H9 (cell line): ENCODE measurements at regions not wholly inside any gene's neighbourhood (a gene's known extent, or its start where the extent isn't known, plus 50 kb on each side); places are given as distances from the start of the nearest gene placed in this dataset.

Experiments used
- DNase-seq: peaks from one replicate; pipeline ENCODE4 v3.0.0-alpha.2; 2017
- H2AFZ ChIP-seq: one replicate; pipeline ENCODE4 v1.6.1; 2013; ENCODE audit warnings: mild to moderate bottlenecking, low read length, control low read depth, moderate library complexity
- H2AK5ac ChIP-seq: 2 replicates; pipeline ENCODE4 v1.6.1; 2013; ENCODE audit warnings: low read length, control low read depth, mixed read lengths; ENCODE audit not compliant: insufficient read length
- H2BK120ac ChIP-seq: one replicate; pipeline ENCODE4 v1.6.1; 2013; ENCODE audit warnings: low read depth, mild to moderate bottlenecking, low read length, control low read depth, inconsistent platforms; ENCODE audit not compliant: poor library complexity, severe bottlenecking
- H2BK12ac ChIP-seq: 2 replicates; pipeline ENCODE4 v1.6.1; 2013; ENCODE audit warnings: low read length, control low read depth, mixed read lengths, low read depth; ENCODE audit not compliant: insufficient read length
- H2BK15ac ChIP-seq: 2 replicates; pipeline ENCODE4 v1.6.1; 2013; ENCODE audit warnings: low read depth, low read length, control low read depth
- H2BK20ac ChIP-seq: one replicate; pipeline ENCODE4 v1.6.1; 2013; ENCODE audit warnings: low read depth, mild to moderate bottlenecking, low read length, control low read depth, inconsistent platforms; ENCODE audit not compliant: poor library complexity, severe bottlenecking
- H2BK5ac ChIP-seq: 2 replicates; pipeline ENCODE4 v1.6.1; 2013; ENCODE audit warnings: low read length, control low read depth, mixed read lengths; ENCODE audit not compliant: insufficient read length
- H3K14ac ChIP-seq: 2 replicates; pipeline ENCODE4 v1.6.1; 2013; ENCODE audit warnings: low read length, control low read depth; ENCODE audit not compliant: insufficient read depth
- H3K18ac ChIP-seq: 2 replicates; pipeline ENCODE4 v1.6.1; 2013; ENCODE audit warnings: low read depth, mild to moderate bottlenecking, mixed read lengths, low read length, control low read depth; ENCODE audit not compliant: insufficient read length
- H3K23ac ChIP-seq: 2 replicates; pipeline ENCODE4 v1.6.1; 2013; ENCODE audit warnings: low read length, control low read depth, mixed read lengths, low read depth; ENCODE audit not compliant: insufficient read length
- H3K23me2 ChIP-seq: 2 replicates; pipeline ENCODE4 v1.6.1; 2013; ENCODE audit warnings: low read depth, mild to moderate bottlenecking, mixed read lengths, low read length, control low read depth; ENCODE audit not compliant: insufficient read length, poor library complexity, severe bottlenecking
- H3K27ac ChIP-seq: 2 replicates; pipeline ENCODE4 v1.5.1; 2013; ENCODE audit warnings: low read length, control low read depth, mixed read lengths, low read depth; ENCODE audit not compliant: insufficient read length
- H3K27me3 ChIP-seq: 2 replicates; pipeline ENCODE4 v1.6.1; 2013; ENCODE audit warnings: low read length, control low read depth, inconsistent platforms; ENCODE audit not compliant: insufficient read depth
- H3K4ac ChIP-seq: 2 replicates; pipeline ENCODE4 v1.6.1; 2013; ENCODE audit warnings: low read depth, mild to moderate bottlenecking, control low read depth, inconsistent platforms, low read length, moderate library complexity
- H3K4me1 ChIP-seq: 2 replicates; pipeline ENCODE4 v1.6.1; 2013; ENCODE audit warnings: low read length, control low read depth, inconsistent platforms; ENCODE audit not compliant: insufficient read depth
- H3K4me2 ChIP-seq: 2 replicates; pipeline ENCODE4 v1.6.1; 2013; ENCODE audit warnings: low read length, control low read depth, mixed read lengths; ENCODE audit not compliant: insufficient read length, insufficient read depth
- H3K56ac ChIP-seq: 2 replicates; pipeline ENCODE4 v1.6.1; 2013; ENCODE audit warnings: low read depth, mild to moderate bottlenecking, mixed read lengths, low read length, control low read depth; ENCODE audit not compliant: insufficient read length
- H3K79me1 ChIP-seq: 2 replicates; pipeline ENCODE4 v1.6.1; 2013; ENCODE audit warnings: low read depth, mild to moderate bottlenecking, moderate library complexity, low read length, control low read depth, inconsistent platforms; ENCODE audit not compliant: insufficient read depth, poor library complexity, severe bottlenecking
- H3K79me2 ChIP-seq: 2 replicates; pipeline ENCODE4 v1.6.1; 2013; ENCODE audit warnings: low read length, control low read depth, inconsistent platforms; ENCODE audit not compliant: insufficient read depth
- H3K9ac ChIP-seq: 2 replicates; pipeline ENCODE4 v1.6.1; 2013; ENCODE audit warnings: low read length, control low read depth, mixed read lengths; ENCODE audit not compliant: insufficient read length; ENCODE audit errors: extremely low read depth
- H3K9me3 ChIP-seq: one replicate; pipeline ENCODE4 v1.6.1; 2013; ENCODE audit warnings: low read depth, low read length, inconsistent platforms; ENCODE audit not compliant: control insufficient read depth
- H3T11ph ChIP-seq: one replicate; pipeline ENCODE4 v1.6.1; 2013; ENCODE audit warnings: mild to moderate bottlenecking, low read length, control low read depth, inconsistent platforms
- H4K20me1 ChIP-seq: one replicate; pipeline ENCODE4 v1.6.1; 2013; ENCODE audit not compliant: control insufficient read depth, insufficient read length, insufficient read depth
- H4K5ac ChIP-seq: 2 replicates; pipeline ENCODE4 v1.6.1; 2013; ENCODE audit warnings: low read depth, mild to moderate bottlenecking, mixed read lengths, low read length, control low read depth; ENCODE audit not compliant: insufficient read length
- H4K8ac ChIP-seq: replicated peaks from 2 replicates; pipeline ENCODE4 v1.6.1; 2013; ENCODE audit warnings: low read length, control low read depth, mixed read lengths, low read depth; ENCODE audit not compliant: insufficient read length
- H4K91ac ChIP-seq: 2 replicates; pipeline ENCODE4 v1.6.1; 2013; ENCODE audit warnings: low read depth, mild to moderate bottlenecking, moderate library complexity, mixed read lengths, low read length, control low read depth; ENCODE audit not compliant: insufficient read length
- H3K27ac Mint-ChIP-seq, 3 experiments: 2 replicates in 2 of 3; 3 replicates in 1 of 3; pipeline ENCODE4 v1.8.0; 2020 to 2021; ENCODE audit warnings: mixed read lengths in 3 of 3, mild to moderate bottlenecking in 1 of 3, moderate library complexity in 1 of 3
- H3K27me3 Mint-ChIP-seq: 2 replicates; pipeline ENCODE4 v1.8.0; 2021; ENCODE audit warnings: low read depth, mild to moderate bottlenecking, moderate library complexity, mixed read lengths
- H3K36me3 Mint-ChIP-seq, 3 experiments: 2 replicates in 2 of 3; 3 replicates in 1 of 3; pipeline ENCODE4 v1.8.0; 2020 to 2021; ENCODE audit warnings: low read depth in 3 of 3, mixed read lengths in 3 of 3; ENCODE audit not compliant: insufficient read depth in 1 of 3
- H3K4me1 Mint-ChIP-seq, 2 experiments: 2 replicates each; pipeline ENCODE4 v1.8.0; 2020; ENCODE audit warnings: mixed read lengths in 2 of 2
- H3K4me3 Mint-ChIP-seq, 2 experiments: 2 replicates in 1 of 2; 3 replicates in 1 of 2; pipeline ENCODE4 v1.8.0; 2020 to 2021; ENCODE audit warnings: mild to moderate bottlenecking in 2 of 2, mixed read lengths in 2 of 2, moderate library complexity in 1 of 2
- H3K9me3 Mint-ChIP-seq, 2 experiments: 2 replicates in 1 of 2; 3 replicates in 1 of 2; pipeline ENCODE4 v1.8.0; 2020; ENCODE audit warnings: mild to moderate bottlenecking in 2 of 2, mixed read lengths in 2 of 2, moderate library complexity in 1 of 2
- WGBS: extraction: QIAGEN DNeasy Blood & Tissue Kit; methylation state at CpG from one replicate; pipeline ENCODE4 v1.1.7; 2013; ENCODE audit warnings: missing lambda C conversion rate, low lambda C conversion rate, mixed read lengths; ENCODE audit not compliant: insufficient read length; ENCODE audit errors: extremely low coverage; 5-methylcytosine and 5-hydroxymethylcytosine counted together
- TF ChIP-seq, protein P1 (sequence below): fragments of 200-600 bp; sonication (generic); conservative IDR thresholded peaks from 3 replicates; pipeline ENCODE4 v1.8.0; 2021; ENCODE audit warnings: antibody characterized with exemption, mild to moderate bottlenecking

DNA sequence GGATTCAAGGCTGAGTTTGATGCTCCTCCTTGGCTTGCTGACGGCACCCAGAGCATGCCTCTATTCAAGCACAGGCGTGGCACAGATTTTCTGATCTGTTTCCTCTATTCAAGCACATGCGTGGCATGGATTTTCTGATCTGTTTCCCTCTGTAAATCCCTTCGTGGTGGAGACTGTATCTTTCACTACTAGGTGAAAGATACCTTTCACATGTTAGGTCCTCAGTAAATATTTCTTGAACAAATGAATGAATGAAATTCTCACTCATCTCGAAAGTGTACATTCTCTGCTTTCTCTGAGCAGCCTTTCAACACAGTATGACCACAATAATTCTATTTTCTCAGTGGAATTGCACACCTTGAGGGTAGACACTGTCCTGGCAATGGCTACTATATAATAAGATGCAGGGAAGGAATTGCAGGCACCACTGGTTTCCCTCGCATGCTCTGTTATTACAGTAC lies 72.6 kb upstream of the F13A1 start:
- H2BK20ac ChIP-seq = no peak overlapping the region
- no peak overlapping the region for H3K56ac ChIP-seq
- H3T11ph ChIP-seq = no peak overlapping the region
- H3K23ac ChIP-seq = no peak overlapping the region
- Mint-ChIP-seq H3K9me3 (no peaks in the 10 kb centered on the region), H3K36me3 (no peaks in the 10 kb centered on the region), H3K4me1 (peaks cover 3 to 4% of the 10 kb centered on the region in 2 experiments; a peak in 2 of 4 replicates), H3K27me3 (peaks cover 1% of the 10 kb centered on the region), H3K4me3 (no peak overlapping the region), H3K27ac (no peak overlapping the region)
- H3K9ac ChIP-seq = no peak overlapping the region
- no peak overlapping the region for H3K14ac ChIP-seq
- no peaks in the 10 kb centered on the region for H3K4me1 ChIP-seq
- no peak overlapping the region for H2BK120ac ChIP-seq
- no peaks in the 10 kb centered on the region for H3K23me2 ChIP-seq
- no peak for DNase-seq
- no peaks in the 10 kb centered on the region for H3K27me3 ChIP-seq
- H4K91ac ChIP-seq = no peak overlapping the region
- no peaks in the 10 kb centered on the region for H4K20me1 ChIP-seq
- no CpG with 5 or more reads among the region's 6 CpGs for WGBS
- TF ChIP-seq, protein P1, sequence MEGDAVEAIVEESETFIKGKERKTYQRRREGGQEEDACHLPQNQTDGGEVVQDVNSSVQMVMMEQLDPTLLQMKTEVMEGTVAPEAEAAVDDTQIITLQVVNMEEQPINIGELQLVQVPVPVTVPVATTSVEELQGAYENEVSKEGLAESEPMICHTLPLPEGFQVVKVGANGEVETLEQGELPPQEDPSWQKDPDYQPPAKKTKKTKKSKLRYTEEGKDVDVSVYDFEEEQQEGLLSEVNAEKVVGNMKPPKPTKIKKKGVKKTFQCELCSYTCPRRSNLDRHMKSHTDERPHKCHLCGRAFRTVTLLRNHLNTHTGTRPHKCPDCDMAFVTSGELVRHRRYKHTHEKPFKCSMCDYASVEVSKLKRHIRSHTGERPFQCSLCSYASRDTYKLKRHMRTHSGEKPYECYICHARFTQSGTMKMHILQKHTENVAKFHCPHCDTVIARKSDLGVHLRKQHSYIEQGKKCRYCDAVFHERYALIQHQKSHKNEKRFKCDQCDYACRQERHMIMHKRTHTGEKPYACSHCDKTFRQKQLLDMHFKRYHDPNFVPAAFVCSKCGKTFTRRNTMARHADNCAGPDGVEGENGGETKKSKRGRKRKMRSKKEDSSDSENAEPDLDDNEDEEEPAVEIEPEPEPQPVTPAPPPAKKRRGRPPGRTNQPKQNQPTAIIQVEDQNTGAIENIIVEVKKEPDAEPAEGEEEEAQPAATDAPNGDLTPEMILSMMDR = no peak
- no peak overlapping the region for H3K18ac ChIP-seq
- H2BK12ac ChIP-seq = no peak overlapping the region
- H3K4me2 ChIP-seq = no peak overlapping the region
- no peaks in the 10 kb centered on the region for H3K79me1 ChIP-seq
- H3K79me2 ChIP-seq = no peaks in the 10 kb centered on the region
- H3K4ac ChIP-seq = no peak overlapping the region
- no peak overlapping the region for H2AFZ ChIP-seq
- H2BK15ac ChIP-seq = no peak overlapping the region
- H4K8ac ChIP-seq = no peak overlapping the region
- no peak overlapping the region for H4K5ac ChIP-seq
- H3K27ac ChIP-seq = no peak overlapping the region
- no peak overlapping the region for H2BK5ac ChIP-seq
- no peak overlapping the region for H2AK5ac ChIP-seq
- H3K9me3 ChIP-seq = no peaks in the 10 kb centered on the region
